Activated CD4-positive, alpha-beta T cell treated with anti-CD3 and anti-CD28 coated beads, Interleukin-2, amount 10 ng/mL, durations not matched to agents 24 days and 14 days (primary cell): ENCODE measurements at regions not wholly inside any gene's neighbourhood (a gene's known extent, or its start where the extent isn't known, plus 50 kb on each side); places are given as distances from the start of the nearest gene placed in this dataset.

ENCODE experiments used
- DNase-seq: peaks from one replicate; pipeline ENCODE4 v3.0.0; 2022
- H3K27ac Mint-ChIP-seq: one replicate; pipeline ENCODE4 v1.8.0; 2022; ENCODE audit warnings: mild to moderate bottlenecking, mixed read lengths
- H3K27me3 Mint-ChIP-seq: one replicate; pipeline ENCODE4 v1.8.0; 2022; ENCODE audit warnings: mixed read lengths
- H3K36me3 Mint-ChIP-seq: one replicate; pipeline ENCODE4 v1.8.0; 2022; ENCODE audit warnings: low read depth, mild to moderate bottlenecking, mixed read lengths
- H3K4me1 Mint-ChIP-seq: one replicate; pipeline ENCODE4 v1.8.0; 2021; ENCODE audit warnings: mixed read lengths
- H3K4me3 Mint-ChIP-seq: one replicate; pipeline ENCODE4 v1.8.0; 2022; ENCODE audit warnings: mild to moderate bottlenecking, moderate library complexity, mixed read lengths
- H3K9me3 Mint-ChIP-seq: one replicate; pipeline ENCODE4 v1.8.0; 2021; ENCODE audit warnings: mixed read lengths
- intact Hi-C: fragments of 100-400 bp; cut with micrococcal nuclease; formaldehyde crosslinking; loops from one replicate; pipeline ENCODE4 v1.15.1; 2023

- Mint-ChIP-seq H3K4me3 (no peak overlapping the region), H3K36me3 (no peaks in the 10 kb centered on the region), H3K4me1 (no peaks in the 10 kb centered on the region), H3K27ac (no peak overlapping the region), H3K9me3 (no peaks in the 10 kb centered on the region), H3K27me3 (no peaks in the 10 kb centered on the region)
- DNase-seq: no peak
- intact Hi-C loops: no loop called here
Measured at GRCh38 chr20:19019734-19020364, 192.6 kb upstream of the SLC24A3 start.

- no peaks in the 10 kb centered on the region for H3K27me3 Mint-ChIP-seq
- no peaks in the 10 kb centered on the region for H3K9me3 Mint-ChIP-seq
- H3K4me3 Mint-ChIP-seq: no peak overlapping the region
- H3K27ac Mint-ChIP-seq: no peak overlapping the region
- intact Hi-C loops: no loop called here
- DNase-seq: no peak
- H3K36me3 Mint-ChIP-seq: no peaks in the 10 kb centered on the region
- no peaks in the 10 kb centered on the region for H3K4me1 Mint-ChIP-seq
Measured at GRCh38 chr20:19021406-19022117, 190.9 kb upstream of the SLC24A3 start.

- intact Hi-C loops: no loop called here
- Mint-ChIP-seq H3K27me3 (no peaks in the 10 kb centered on the region), H3K4me1 (no peaks in the 10 kb centered on the region), H3K9me3 (no peaks in the 10 kb centered on the region), H3K4me3 (no peak overlapping the region), H3K27ac (no peak overlapping the region), H3K36me3 (no peaks in the 10 kb centered on the region)
- DNase-seq: no peak
Measured at GRCh38 chr20:19022118-19022575, 190.3 kb upstream of the SLC24A3 start.

GRCh38 chr20:19022791-19023448, 189.5 kb upstream of the SLC24A3 start:
- no peak overlapping the region for H3K27ac Mint-ChIP-seq
- no peaks in the 10 kb centered on the region for H3K4me1 Mint-ChIP-seq
- H3K9me3 Mint-ChIP-seq: no peaks in the 10 kb centered on the region
- intact Hi-C loops: no loop called here
- no peaks in the 10 kb centered on the region for H3K27me3 Mint-ChIP-seq
- H3K36me3 Mint-ChIP-seq: no peaks in the 10 kb centered on the region
- DNase-seq: no peak
- no peak overlapping the region for H3K4me3 Mint-ChIP-seq

- intact Hi-C loops: no loop called here
- no peaks in the 10 kb centered on the region for H3K9me3 Mint-ChIP-seq
Measured at GRCh38 chr20:19024296-19025035, 188.0 kb upstream of the SLC24A3 start.

GRCh38 chr20:19025430-19026120, 186.9 kb upstream of the SLC24A3 start:
- Mint-ChIP-seq H3K9me3 (no peaks in the 10 kb centered on the region), H3K36me3 (no peaks in the 10 kb centered on the region), H3K4me1 (no peaks in the 10 kb centered on the region), H3K27ac (no peak overlapping the region), H3K4me3 (no peak overlapping the region), H3K27me3 (no peaks in the 10 kb centered on the region)
- intact Hi-C loops: no loop called here
- DNase-seq: no peak

More at GRCh38 chr20:19024296-19025035, 188.0 kb upstream of the SLC24A3 start:
- no peaks in the 10 kb centered on the region for H3K36me3 Mint-ChIP-seq
- no peaks in the 10 kb centered on the region for H3K4me1 Mint-ChIP-seq
- H3K27me3 Mint-ChIP-seq: no peaks in the 10 kb centered on the region
- no peak overlapping the region for H3K4me3 Mint-ChIP-seq
- no peak overlapping the region for H3K27ac Mint-ChIP-seq
- no peak for DNase-seq

GRCh38 chr20:19026121-19026878, 186.1 kb upstream of the SLC24A3 start:
- Mint-ChIP-seq H3K4me3 (no peak overlapping the region), H3K9me3 (no peaks in the 10 kb centered on the region), H3K27ac (no peak overlapping the region), H3K4me1 (no peaks in the 10 kb centered on the region), H3K27me3 (no peaks in the 10 kb centered on the region), H3K36me3 (no peaks in the 10 kb centered on the region)
- intact Hi-C loops: no loop called here
- no peak for DNase-seq

- no peaks in the 10 kb centered on the region for H3K9me3 Mint-ChIP-seq
- intact Hi-C loops: no loop called here
- no peak overlapping the region for H3K4me3 Mint-ChIP-seq
- no peak overlapping the region for H3K27ac Mint-ChIP-seq
- no peak for DNase-seq
- H3K36me3 Mint-ChIP-seq: no peaks in the 10 kb centered on the region
- no peaks in the 10 kb centered on the region for H3K4me1 Mint-ChIP-seq
- H3K27me3 Mint-ChIP-seq: no peaks in the 10 kb centered on the region
Measured at GRCh38 chr20:19026901-19027644, 185.4 kb upstream of the SLC24A3 start.

GRCh38 chr20:19027971-19028370, 184.5 kb upstream of the SLC24A3 start:
- Mint-ChIP-seq H3K9me3 (no peaks in the 10 kb centered on the region), H3K27me3 (no peaks in the 10 kb centered on the region), H3K27ac (no peak overlapping the region), H3K4me3 (no peak overlapping the region), H3K4me1 (no peaks in the 10 kb centered on the region), H3K36me3 (no peaks in the 10 kb centered on the region)
- no peak for DNase-seq
- intact Hi-C loops: no loop called here

GRCh38 chr20:19041787-19042186, 170.7 kb upstream of the SLC24A3 start:
- Mint-ChIP-seq H3K4me1 (no peaks in the 10 kb centered on the region), H3K4me3 (no peak overlapping the region), H3K27ac (no peak overlapping the region), H3K27me3 (no peaks in the 10 kb centered on the region), H3K9me3 (no peaks in the 10 kb centered on the region), H3K36me3 (no peaks in the 10 kb centered on the region)
- intact Hi-C loops: no loop called here
- peak; percentile 14 for DNase-seq

GRCh38 chr20:19045371-19045770, 167.1 kb upstream of the SLC24A3 start:
- Mint-ChIP-seq H3K4me1 (no peaks in the 10 kb centered on the region), H3K27me3 (no peaks in the 10 kb centered on the region), H3K9me3 (no peaks in the 10 kb centered on the region), H3K4me3 (no peak overlapping the region), H3K36me3 (no peaks in the 10 kb centered on the region), H3K27ac (no peak overlapping the region)
- no peak for DNase-seq
- intact Hi-C loops: no loop called here

- no peaks in the 10 kb centered on the region for H3K27me3 Mint-ChIP-seq
- H3K9me3 Mint-ChIP-seq: no peaks in the 10 kb centered on the region
- no peak overlapping the region for H3K27ac Mint-ChIP-seq
- H3K4me1 Mint-ChIP-seq: no peaks in the 10 kb centered on the region
- no peak for DNase-seq
- no peaks in the 10 kb centered on the region for H3K36me3 Mint-ChIP-seq
- intact Hi-C loops: no loop called here
- no peak overlapping the region for H3K4me3 Mint-ChIP-seq
Measured at GRCh38 chr20:19047040-19047950, 165.1 kb upstream of the SLC24A3 start.
